SHP77 treated with DMSO at 0.1 percent for 48 hours (cell line): ENCODE measurements at regions not wholly inside any gene's neighbourhood (a gene's known extent, or its start where the extent isn't known, plus 50 kb on each side); places are given as distances from the start of the nearest gene placed in this dataset.
"Not testable (repeated sequence)": the region's sequence is repeated elsewhere in the genome, so short reads cannot be mapped to it uniquely, and the experiment has no call there.

Experiments used
- DNase-seq: peaks from one replicate; lab custom pipeline; 2025; lab: John Stamatoyannopoulos, UW

DNA sequence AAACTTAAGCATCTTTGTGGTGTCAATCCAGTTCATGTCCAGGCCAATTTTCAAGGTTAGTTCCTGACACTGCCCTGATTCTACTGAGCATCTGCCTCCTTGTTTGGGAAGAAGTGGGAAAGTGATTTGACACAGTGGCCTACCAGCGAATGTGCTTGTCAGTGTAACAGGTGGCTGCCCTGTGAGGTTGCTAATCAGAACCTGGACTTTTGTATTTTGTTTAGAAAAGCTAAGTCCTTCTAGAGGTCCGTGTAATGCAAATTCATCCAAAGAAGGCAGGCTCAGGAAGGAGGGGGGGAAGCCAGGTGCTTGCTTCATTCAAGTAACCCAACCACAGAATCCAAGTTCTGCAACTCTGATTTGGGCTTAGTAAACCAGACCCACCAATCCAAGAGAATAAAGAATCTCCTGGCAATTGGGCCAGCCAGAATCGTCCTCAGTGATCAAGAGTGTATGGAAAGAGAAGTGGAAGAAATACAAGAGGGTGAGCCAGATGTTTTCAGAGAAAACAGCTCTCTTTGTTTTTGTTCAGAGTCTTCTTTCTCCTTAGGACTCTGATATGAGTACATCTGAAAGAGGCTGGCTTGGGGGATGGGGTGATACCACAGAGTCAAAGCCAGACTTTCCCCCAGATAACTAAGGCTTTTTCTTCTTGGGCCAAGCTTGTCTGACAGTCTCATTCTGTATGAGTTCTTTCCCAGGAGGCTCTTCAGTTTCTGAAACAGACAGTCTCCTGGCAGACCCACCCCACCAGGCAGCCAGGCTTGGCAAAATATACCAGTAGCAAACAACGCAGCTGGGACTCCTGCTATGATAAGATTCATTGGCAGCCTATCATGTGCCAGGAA, 508.9 kb upstream of the TBL1XR1 start:
- DNase-seq: no peak

DNA sequence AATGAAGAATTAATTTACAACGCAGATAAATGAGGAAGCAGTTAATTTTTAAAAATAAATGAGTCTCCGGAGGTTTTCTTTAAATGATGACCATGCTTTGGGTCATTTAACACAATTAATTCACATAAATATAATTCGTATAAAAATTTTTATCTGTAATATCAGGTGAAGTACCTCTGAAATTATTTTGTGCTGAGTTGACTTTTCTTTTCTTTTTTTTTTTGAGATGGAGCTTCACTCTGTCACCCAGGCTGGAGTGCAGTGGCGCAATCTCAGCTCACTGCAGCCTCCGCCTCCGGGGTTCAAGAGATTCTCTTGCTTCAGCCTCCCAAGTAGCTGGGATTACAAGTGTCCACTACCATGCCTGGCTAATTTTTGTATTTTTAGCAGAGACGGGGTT, 512.2 kb upstream of the TBL1XR1 start:
- DNase-seq: not testable (repeated sequence)

DNA sequence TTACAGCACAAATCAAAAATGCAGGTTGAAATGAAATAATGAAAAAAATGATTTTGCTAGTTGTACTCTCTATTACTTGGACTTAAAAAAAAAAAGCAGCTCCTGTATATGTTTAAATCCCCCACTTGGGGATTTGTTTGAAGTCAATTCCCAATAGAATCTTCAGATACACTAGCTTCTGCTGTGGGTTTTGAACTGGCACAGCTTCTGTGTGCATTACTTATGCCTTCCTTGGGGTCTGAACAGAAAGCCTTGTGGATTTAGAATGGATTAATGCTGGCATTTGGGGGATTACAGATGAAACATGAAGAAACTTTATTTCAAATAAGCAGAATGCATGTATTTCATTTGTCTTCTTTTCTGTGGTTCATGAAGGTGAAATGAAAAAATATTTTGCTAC, 513.2 kb upstream of the TBL1XR1 start:
- DNase-seq: no peak

DNA sequence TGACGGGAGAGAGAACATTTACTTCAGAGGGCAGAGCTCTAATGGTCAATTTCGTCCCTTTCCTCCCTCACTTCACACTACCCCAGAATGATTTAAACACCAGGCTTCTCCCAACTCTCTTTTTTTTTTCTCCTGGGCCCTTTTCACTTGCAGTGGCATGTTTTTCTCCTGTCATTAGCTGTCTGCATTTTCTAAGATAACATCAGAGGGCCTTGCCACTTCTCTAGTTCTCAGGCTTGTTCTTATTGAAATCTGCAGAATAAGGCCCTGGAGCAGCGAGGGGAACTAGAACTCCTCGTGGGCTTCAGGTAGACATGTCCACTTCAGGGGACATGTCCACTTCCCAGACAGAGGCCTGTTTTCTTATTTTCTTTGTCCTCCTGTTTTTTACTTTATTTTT, 514.4 kb upstream of the TBL1XR1 start:
- DNase-seq: no peak

DNA sequence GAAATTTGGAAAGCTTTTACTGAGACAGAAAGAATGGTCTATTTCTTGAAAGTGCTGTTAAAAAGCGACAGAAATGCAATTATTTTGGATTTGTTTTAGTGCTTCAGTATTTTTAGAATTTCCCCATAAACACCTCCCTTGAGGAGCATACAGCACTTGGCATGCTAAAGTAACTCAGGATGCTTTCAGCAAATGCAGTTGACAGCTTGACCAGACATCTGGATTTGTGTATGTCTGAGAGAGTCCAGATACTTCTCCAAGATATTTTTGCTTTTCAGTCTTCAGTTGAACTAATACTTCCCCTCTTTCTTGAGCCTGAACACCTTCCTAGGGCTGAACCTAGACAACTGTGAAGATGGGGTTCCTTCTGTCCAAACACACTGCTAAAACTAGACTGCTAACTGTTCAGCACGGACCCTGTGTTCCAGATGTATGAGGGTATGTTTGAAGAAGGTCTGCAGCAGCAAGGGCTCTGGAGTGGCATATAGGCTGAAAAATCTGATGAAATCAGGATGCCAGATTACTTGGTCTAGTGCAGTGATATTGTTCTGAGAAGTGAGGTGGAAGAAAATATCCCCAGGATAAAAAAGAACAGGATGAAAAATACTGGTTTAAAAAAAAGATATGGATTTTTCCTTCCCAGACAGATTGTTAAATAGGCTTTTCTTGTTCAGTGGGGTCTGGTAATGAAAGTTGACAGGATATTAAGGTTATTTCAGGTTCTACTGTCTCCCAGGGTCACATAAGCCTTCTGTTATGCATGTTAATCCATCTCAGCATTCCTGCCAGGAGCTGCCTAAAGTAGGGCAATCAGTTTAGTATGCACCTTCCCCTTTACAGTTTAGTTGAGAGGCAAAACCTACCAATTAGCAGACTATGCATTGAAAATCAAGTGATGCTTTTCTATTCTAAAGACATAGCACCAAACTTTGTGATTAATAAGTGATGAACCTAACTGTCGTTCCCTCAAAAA, 516.9 kb upstream of the TBL1XR1 start:
- DNase-seq: no peak

DNA sequence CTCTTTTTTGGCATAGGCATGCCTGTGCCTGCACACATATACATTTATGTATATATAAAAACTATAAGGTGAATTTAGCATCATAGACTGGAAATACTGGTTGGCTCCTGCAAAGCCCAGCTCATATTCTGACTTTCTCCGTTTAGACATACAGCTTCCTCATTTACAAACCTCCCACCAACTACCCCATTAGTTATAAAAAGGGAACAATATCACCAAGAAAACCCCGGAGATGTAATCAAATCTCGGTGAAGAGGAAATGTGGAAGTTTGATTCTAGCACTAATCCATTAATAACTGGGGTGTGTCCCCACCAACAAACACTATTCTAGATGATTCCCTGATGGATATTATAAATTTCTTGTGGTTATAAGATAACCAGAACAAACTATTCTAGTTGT, 517.7 kb upstream of the TBL1XR1 start:
- DNase-seq: no peak

DNA sequence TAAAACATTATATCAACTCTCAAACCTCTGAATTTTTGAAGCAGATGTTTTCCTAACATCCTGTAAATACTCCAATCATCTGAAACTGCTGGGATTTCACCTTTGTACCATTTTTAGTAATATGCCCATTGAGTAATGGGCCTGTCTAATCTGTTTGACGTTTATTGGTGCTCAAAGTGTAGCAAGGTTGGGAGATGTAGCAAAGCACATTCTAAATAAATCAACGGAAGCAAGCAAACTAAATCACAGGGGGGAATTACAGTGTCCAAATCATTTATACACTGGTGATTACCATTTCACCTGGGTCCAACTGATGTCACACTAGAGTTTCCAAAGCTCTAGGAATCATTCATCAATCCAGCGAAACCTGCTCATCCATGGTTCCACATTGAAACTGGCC, 518.7 kb upstream of the TBL1XR1 start:
- no peak for DNase-seq

DNA sequence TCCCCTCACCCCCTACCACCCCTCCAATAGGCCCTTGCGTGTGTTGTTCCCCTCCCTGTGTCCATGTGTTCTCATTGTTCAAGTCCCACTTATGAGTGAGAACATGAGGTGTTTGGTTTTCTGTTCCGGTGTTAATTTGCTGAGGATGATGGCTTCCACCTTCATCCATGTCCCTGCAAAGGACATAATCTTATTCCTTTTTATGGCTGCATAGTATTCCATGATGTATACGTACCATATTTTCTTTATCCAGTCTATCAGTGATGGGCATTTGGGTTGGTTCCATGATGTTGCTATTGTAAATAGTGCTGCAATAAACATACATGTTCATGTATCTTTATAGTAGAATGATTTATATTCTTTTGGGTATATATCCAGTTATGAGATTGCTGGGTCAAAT, 523.6 kb upstream of the TBL1XR1 start:
- not testable (repeated sequence) for DNase-seq

DNA sequence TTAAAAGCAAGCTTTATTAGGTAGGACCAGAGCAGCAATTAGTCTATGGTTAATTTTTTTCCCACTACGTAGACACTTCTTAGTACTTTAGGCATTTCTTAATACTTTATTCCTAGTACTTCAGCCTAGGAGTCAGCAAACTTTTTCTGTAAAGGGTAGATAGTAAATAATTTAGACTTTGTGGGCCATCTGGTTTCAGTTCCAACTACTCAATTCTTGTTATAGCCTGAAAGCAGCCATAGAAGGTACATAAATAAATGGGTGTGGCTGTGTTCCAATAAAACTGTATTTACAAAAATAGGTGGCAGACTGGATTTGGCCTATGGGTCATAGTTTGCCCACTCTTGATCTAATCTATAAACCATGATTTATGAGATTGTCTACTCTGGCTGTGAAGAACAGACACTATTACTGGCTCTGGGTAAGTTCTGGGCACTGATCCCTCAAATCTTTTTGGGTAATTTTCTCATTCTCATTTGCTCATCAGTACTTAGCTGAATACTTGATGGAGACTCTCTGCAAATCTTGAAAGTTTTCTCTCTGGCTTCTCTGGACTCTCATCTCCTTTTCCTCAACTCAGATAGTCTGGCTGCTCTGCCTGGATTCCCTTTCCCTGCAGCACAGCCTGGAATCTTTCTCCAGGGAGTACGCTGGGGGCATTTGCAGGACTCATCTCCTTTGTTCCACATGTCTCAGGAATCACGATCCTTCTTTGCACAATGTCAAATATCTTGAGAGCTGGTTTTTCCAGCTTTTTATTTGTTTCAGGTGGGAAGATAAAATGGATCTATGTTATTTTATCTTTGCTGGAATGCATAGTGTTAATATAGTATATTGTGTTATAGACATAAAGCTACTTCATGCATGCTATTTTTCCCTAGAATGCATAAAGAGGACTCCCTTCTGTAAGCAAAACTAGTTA, 524.8 kb upstream of the TBL1XR1 start:
- peak; percentile 38 for DNase-seq

DNA sequence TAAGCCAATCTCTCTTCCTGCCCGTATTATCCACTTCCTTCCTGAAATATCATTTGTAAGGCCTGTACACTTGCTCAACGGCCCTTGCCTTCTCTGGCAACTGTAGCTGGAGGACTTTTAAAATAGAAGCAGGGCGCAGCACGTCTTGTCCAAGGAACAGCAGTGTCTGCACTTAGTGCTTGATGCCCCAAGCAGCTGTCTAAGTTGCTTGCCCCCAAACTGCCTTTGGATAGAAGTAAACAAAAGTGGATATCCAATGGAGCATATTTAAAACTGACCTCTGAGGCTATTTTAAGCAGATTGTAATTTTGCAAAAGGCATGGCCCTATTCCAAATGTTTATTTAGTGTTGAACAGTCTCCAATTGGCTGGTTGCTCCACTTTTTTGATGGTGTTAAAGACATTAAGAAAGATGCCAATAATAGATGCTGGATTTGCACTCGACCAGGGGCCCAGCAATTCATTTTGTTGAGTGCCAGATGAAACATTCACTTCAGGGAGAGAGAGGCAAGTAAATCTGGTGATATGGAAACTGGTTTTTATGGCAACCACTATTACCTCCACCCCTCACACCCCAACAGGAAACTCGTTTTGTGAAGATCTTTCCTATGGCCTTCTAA, 526.8 kb upstream of the TBL1XR1 start:
- peak; percentile 79 for DNase-seq

DNA sequence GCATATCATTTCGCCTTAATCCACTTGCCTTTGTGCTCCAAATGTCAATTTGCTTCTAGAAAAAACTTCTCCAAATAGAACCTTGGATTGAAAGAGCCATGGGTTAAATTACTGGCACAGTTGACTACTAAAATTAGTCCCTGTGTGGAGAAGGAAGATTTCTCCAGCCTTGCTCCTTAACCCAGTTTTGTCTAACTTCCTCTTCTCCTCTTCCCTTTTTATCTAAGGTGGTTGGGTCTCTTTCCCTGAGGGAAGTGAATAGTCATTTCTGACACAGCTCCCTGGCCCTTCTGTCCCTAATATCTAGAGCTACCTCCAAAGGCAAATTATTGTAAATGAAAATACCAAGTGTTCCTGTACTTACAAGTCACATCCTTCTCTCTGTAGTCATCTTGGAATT, 527.9 kb upstream of the TBL1XR1 start:
- DNase-seq: no peak

DNA sequence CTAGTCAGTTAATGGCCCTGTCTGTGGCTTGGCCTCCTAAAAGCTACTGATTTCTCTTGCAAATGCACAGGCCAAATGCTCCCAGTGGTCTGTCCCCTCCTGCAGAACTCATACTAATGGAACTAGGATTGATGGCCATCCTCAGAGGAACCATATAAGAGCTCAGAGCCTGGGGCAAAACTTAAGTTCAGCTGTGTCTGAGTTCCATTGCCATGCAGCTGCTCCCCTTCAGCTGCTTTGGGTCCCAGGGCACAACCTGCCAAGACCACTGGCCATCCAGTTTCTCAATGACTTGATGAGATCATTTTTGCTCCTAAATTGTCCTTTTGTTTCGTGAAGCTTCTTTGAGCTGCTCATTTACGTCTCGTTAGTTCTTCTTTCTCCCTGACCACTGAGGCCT, 529.5 kb upstream of the TBL1XR1 start:
- no peak for DNase-seq

DNA sequence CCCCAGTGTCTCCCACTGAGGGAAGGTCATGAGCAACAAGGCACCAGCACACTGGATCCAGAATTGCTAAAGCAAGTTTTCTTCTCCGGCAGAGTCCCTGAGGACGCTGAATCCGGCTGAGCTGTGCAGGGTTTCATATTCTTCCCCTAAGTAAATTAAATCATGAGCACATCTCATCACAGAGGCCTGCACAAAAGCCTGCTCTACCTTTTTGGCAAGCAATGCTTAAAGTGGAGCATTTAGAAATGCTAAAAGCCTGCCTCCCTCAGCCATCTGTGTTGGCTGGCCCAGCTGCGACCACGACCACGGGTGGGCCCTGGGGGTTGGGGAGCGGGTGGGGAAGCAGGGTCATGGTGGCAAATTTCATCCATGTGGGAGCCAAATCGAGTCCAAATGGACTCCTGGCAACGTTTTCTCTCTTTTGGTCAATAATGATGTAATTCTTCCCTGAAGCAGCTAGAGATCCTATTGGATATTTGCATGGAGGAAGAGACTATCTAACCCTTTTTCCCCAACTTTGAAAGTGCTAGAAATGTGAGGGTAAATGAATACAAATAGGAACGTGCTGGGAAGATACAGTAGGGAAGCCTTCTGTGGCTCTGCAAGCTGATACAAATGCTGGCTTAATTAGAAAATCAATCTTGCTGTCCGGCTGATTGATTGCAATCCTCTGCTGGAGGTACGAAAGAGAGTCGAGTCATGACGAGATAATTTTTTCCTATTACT, 532.8 kb upstream of the TBL1XR1 start:
- DNase-seq: peak; percentile 81

DNA sequence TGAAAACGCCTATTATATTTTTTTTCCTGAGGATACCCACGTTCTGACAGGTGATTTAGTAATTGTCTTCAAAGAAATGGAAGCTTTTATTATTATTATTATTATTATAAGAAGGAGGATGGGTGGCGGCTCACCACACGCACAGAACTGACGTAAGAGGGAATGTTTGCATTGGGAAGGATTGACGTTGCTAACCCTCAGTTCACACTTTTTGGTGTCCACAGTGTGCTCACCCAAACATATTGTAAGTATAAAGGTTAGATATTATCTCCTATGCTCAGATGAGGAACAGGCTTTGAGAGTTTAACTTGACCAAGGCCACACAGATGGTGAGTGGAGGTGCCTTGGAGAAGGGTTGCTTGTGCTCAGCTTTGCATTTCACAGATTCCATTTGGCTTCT, 533.5 kb upstream of the TBL1XR1 start:
- peak; percentile 91 for DNase-seq

DNA sequence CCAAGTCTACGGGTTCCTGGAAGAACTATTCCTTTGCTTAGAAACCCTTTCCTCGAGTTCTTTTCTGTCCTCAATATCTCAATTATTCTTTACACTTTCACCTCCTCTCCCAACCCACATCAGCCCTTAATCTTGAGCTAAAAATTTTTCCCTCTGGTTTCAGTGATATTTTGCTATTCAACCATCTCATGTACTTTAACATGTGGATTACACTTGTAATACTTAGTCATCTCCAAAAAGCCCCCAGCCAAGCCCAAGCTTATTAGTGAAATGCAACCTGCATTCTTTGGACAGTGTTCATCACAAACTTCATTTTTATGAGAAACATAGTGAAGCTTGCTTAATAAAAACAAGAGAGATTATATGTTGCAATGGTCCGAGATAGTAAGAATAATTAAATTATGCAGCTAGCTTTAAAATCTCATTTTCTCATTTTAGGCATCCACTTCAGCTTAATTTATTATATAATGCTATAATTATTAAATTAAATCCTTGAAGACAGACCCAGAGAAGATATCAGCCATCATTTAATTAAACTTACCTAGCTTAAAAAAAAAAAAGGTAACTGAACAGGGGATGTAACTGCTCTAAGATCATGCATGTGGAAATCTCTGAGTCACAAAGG, 534.5 kb upstream of the TBL1XR1 start:
- DNase-seq: no peak

DNA sequence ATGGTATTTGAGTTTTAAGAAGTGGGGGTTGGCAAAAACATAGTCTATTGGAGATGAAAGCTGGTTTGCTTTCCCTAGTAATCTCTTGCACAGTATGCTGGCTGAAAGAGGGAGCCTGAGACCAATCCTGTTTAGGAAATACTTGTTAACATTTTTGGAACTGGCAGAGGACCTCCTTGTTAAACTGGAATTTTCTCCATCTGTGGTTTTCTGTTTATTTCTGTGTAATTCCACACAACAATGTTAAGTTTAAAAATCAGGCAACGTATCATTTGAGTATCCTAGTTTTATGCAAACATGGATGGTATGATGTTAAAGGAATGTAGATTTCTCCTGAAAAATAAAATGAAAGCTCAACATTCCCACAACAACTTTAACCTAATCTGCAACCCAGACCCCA, 536.0 kb upstream of the TBL1XR1 start:
- no peak for DNase-seq

DNA sequence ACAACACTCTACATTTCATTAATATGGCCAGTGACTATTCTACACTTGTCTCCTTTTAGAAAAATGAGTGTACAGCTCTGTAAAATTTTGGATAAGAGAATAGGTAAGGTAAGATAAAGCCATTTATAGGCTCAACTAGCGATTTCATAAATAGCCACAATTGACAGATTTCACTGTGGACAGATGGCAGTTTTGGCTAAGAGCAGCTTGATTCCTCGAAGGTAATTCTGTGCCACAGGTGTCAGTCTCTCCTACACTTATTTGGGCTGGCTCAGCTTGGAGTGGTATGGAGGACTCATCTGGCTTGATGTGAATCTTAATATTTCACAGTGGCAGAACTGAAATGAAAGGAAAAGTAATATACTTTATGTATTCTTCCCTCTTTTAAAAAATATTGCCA, 536.7 kb upstream of the TBL1XR1 start:
- DNase-seq: no peak

DNA sequence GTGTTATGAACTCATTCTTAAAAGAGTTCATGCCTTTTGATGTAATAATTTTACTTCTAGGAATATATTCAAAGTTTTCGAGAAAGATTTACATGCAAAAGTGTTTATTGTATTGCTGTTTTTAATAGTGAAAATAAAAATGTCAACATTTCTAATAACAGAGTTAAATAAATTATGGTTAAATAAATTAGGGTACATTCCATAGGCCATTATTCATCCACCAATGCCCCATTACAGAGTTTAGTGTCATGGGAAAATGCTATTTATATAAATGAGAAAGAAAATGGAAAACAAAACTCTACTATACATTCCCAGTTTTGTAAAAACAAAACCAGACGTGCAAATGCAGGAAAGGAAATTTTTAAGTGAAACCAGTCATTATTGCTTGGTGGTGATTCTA, 538.1 kb upstream of the TBL1XR1 start:
- no peak for DNase-seq

DNA sequence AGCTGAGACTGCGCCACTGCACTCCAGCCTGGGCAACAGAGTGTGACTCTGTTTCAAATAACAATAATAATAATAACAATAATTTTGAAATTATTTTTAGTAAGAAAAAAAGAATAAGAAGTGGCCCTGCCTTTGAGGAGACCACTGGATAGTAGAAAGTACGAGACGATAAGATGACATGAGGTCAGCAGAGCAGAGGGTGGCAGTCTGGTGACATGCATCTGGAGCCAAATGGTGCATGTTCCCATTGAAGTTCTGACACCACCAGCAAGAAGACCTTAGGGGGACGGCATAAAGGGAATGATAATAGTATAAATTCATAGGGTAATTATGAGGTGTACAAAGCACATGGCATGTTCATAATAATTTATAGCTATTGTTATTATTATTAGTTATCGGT, 542.2 kb upstream of the TBL1XR1 start:
- DNase-seq: no peak

DNA sequence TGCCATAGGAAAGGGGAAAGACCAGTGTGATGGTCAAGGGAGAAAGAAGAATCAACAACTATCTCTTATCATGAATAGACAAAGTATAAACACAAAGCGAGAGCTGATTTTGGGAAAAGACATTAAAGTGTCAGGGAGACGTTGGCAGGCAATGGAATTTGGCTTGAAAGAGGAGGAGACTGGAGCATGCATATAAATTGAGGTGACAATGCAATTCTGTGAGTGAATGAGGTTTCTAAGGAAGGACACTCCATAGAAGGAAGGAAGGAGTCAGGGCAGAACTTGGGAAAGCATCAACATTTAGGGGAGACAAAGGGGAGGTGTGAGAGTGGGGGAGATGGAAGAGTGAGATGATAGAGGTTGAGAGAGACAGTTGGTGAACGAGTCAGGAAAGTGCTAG, 543.0 kb upstream of the TBL1XR1 start:
- DNase-seq: no peak
